NCI-H1436 treated with DMSO at 0.1 percent for 48 hours (cell line): ENCODE measurements at regions not wholly inside any gene's neighbourhood (a gene's known extent, or its start where the extent isn't known, plus 50 kb on each side); places are given as distances from the start of the nearest gene placed in this dataset.
"Not testable (repeated sequence)": the region's sequence is repeated elsewhere in the genome, so short reads cannot be mapped to it uniquely, and the experiment has no call there.

Experiments used
- DNase-seq: peaks from one replicate; lab custom pipeline; 2025; lab: John Stamatoyannopoulos, UW

GRCh38 chr1:232713785-232714184 is 83.9 kb upstream of the SIPA1L2 start:
- DNase-seq: no peak

GRCh38 chr1:232715154-232715553 is 85.2 kb upstream of the SIPA1L2 start:
- no peak for DNase-seq

- DNase-seq: not testable (repeated sequence)
These were observed 87.3 kb upstream of the MAP10 start for GRCh38 chr1:232717911-232718310.

- no peak for DNase-seq
These were observed 86.0 kb upstream of the MAP10 start for GRCh38 chr1:232718928-232719927.

- no peak for DNase-seq
These were observed 82.6 kb upstream of the MAP10 start for GRCh38 chr1:232722626-232723025.

- DNase-seq: no peak
These were observed 79.7 kb upstream of the MAP10 start for GRCh38 chr1:232725305-232726047.

- no peak for DNase-seq
These were observed 79.0 kb upstream of the MAP10 start for GRCh38 chr1:232726048-232726779.

- DNase-seq: no peak
These were observed 76.5 kb upstream of the MAP10 start for GRCh38 chr1:232728507-232729263.

- no peak for DNase-seq
These were observed 72.8 kb upstream of the MAP10 start for GRCh38 chr1:232732344-232732910.

GRCh38 chr1:232737917-232738316 is 67.3 kb upstream of the MAP10 start:
- DNase-seq: no peak

GRCh38 chr1:232743999-232744398 is 61.2 kb upstream of the MAP10 start:
- no peak for DNase-seq

GRCh38 chr1:232744847-232745246 is 60.4 kb upstream of the MAP10 start:
- no peak for DNase-seq

GRCh38 chr1:232745698-232746097 is 59.5 kb upstream of the MAP10 start:
- DNase-seq: not testable (repeated sequence)

- DNase-seq: no peak
These were observed 56.3 kb upstream of the MAP10 start for GRCh38 chr1:232748910-232749368.

GRCh38 chr1:232751393-232752140 is 53.6 kb upstream of the MAP10 start:
- no peak for DNase-seq

- no peak for DNase-seq
These were observed 52.9 kb upstream of the MAP10 start for GRCh38 chr1:232752365-232752764.

- no peak for DNase-seq
These were observed 50.3 kb upstream of the MAP10 start for GRCh38 chr1:232754930-232755329.
